ENCODE measurements at regions not wholly inside any gene's neighbourhood (a gene's known extent, or its start where the extent isn't known, plus 50 kb on each side); places are given as distances from the start of the nearest gene placed in this dataset.
"Not testable (repeated sequence)": the region's sequence is repeated elsewhere in the genome, so short reads cannot be mapped to it uniquely, and the experiment has no call there.

- H3K27me3 ChIP-seq (replicated peaks in 2 of 5; ENCODE audit: control insufficient read depth in 4 of 5, insufficient read depth in 5 of 5, low read length in 4 of 5): peaks cover 0 to 2% (median 0%) of the 10 kb centered on the region in 5 experiments
- peaks cover 0 to 2% (median 0%) of the 10 kb centered on the region in 5 experiments for H3K9me3 ChIP-seq (ENCODE audit: control extremely low read depth in 1 of 5, control insufficient read depth in 4 of 5, insufficient read depth in 2 of 5, low read depth in 1 of 5, low read length in 4 of 5)
- no peaks in the 10 kb centered on the region for H3K36me3 ChIP-seq (ENCODE audit: control insufficient read depth in 4 of 4, insufficient read depth in 4 of 4, low read length in 3 of 4)
- no peaks in the 10 kb centered on the region for H3K4me1 ChIP-seq (ENCODE audit: control extremely low read depth in 1 of 4, control insufficient read depth in 4 of 4, insufficient read depth in 4 of 4, low read length in 3 of 4)
- CTCF ChIA-PET: interaction anchor here (1.0 kb wide), 1 partner anchor 14 kb away, joined by 3 read pairs; no protein-coding TSS in a partner anchor
- no peak overlapping the region for H3K27ac ChIP-seq (ENCODE audit: insufficient read depth in 1 of 2, low read depth in 1 of 2, low read length in 2 of 2, poor library complexity in 1 of 2, severe bottlenecking in 2 of 2)
- H3K4me3 ChIP-seq (ENCODE audit: control insufficient read depth in 1 of 7, extremely low read depth in 1 of 7, insufficient read depth in 4 of 7, low read depth in 2 of 7, low read length in 6 of 7): no peak overlapping the region
- no peak for DNase-seq
- POLR2A ChIA-PET: no interaction called here
These were observed 83.3 kb upstream of the GORAB start for GRCh38 chr1:170448661-170449158.

DNA sequence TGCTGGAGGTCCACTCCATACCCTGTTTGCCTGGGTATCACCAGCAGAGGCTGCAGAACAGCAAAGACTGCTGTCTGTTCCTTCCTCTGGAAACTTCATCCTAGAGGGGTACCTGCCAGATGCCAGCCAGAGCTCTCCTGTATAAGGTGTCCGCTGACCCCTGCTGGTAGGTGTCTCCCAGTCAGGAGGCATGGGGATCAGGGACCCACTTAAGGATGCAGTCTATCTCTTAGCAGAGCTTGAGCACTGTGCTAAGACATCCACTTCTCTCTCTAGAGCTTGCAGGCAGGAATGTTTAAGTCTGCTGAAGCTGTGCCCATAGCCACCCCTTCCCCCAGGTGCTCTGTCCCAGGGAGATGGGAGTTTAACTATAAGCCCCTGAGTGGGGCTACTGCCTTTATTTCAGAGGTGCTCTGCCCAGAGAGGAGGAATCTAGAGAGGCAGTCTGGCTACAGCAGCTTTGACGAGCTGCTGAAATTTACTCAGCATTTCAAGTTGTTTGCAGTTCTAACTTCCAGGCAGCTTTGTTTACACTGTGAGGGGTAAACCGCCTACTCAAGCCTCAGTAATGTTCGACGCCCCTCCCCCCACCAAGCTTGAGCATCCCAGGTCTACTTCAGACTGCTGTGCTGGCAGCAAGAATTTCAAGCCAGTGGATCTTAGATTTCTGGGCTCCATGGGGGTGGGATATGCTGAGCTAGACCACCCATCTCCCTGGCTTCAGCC, 74.5 kb upstream of the GORAB start:
- CTCF ChIA-PET: interaction anchor here (0.6 kb wide), 1 partner anchor 201 kb away, joined by 3 read pairs; no protein-coding TSS in a partner anchor
- H3K27me3 ChIP-seq (replicated peaks in 2 of 5; ENCODE audit: control insufficient read depth in 4 of 5, insufficient read depth in 5 of 5, low read length in 4 of 5); H3K27ac ChIP-seq (ENCODE audit: insufficient read depth in 1 of 2, low read depth in 1 of 2, low read length in 2 of 2, poor library complexity in 1 of 2, severe bottlenecking in 2 of 2); H3K4me3 ChIP-seq (ENCODE audit: control insufficient read depth in 1 of 7, extremely low read depth in 1 of 7, insufficient read depth in 4 of 7, low read depth in 2 of 7, low read length in 6 of 7); DNase-seq; H3K9me3 ChIP-seq (ENCODE audit: control extremely low read depth in 1 of 5, control insufficient read depth in 4 of 5, insufficient read depth in 2 of 5, low read depth in 1 of 5, low read length in 4 of 5); H3K36me3 ChIP-seq (ENCODE audit: control insufficient read depth in 4 of 4, insufficient read depth in 4 of 4, low read length in 3 of 4); POLR2A ChIA-PET: not testable (repeated sequence)
- peaks cover 0 to 10% (median 6%) of the 10 kb centered on the region in 4 experiments for H3K4me1 ChIP-seq (ENCODE audit: control extremely low read depth in 1 of 4, control insufficient read depth in 4 of 4, insufficient read depth in 4 of 4, low read length in 3 of 4)
- WGBS (ENCODE audit: insufficient coverage): 83% methylated on average over 4 of the region's 5 CpGs

GRCh38 chr1:170460001-170460400, 72.0 kb upstream of the GORAB start:
- Histone ChIP-seq H3K27ac (ENCODE audit: insufficient read depth in 1 of 2, low read depth in 1 of 2, low read length in 2 of 2, poor library complexity in 1 of 2, severe bottlenecking in 2 of 2) (no peak overlapping the region), H3K27me3 (replicated peaks in 2 of 5; ENCODE audit: control insufficient read depth in 4 of 5, insufficient read depth in 5 of 5, low read length in 4 of 5) (no peaks in the 10 kb centered on the region), H3K9me3 (ENCODE audit: control extremely low read depth in 1 of 5, control insufficient read depth in 4 of 5, insufficient read depth in 2 of 5, low read depth in 1 of 5, low read length in 4 of 5) (peaks cover 0 to 3% (median 3%) of the 10 kb centered on the region in 5 experiments), H3K4me1 (ENCODE audit: control extremely low read depth in 1 of 4, control insufficient read depth in 4 of 4, insufficient read depth in 4 of 4, low read length in 3 of 4) (peaks cover 0 to 10% (median 6%) of the 10 kb centered on the region in 4 experiments), H3K4me3 (ENCODE audit: control insufficient read depth in 1 of 7, extremely low read depth in 1 of 7, insufficient read depth in 4 of 7, low read depth in 2 of 7, low read length in 6 of 7) (no peak overlapping the region), H3K36me3 (ENCODE audit: control insufficient read depth in 4 of 4, insufficient read depth in 4 of 4, low read length in 3 of 4) (no peaks in the 10 kb centered on the region)
- DNase-seq: no peak
- ChIA-PET POLR2A (no interaction called here), CTCF (no interaction called here)
- WGBS (ENCODE audit: insufficient coverage): no CpG with 5 or more reads among the region's 2 CpGs

DNA sequence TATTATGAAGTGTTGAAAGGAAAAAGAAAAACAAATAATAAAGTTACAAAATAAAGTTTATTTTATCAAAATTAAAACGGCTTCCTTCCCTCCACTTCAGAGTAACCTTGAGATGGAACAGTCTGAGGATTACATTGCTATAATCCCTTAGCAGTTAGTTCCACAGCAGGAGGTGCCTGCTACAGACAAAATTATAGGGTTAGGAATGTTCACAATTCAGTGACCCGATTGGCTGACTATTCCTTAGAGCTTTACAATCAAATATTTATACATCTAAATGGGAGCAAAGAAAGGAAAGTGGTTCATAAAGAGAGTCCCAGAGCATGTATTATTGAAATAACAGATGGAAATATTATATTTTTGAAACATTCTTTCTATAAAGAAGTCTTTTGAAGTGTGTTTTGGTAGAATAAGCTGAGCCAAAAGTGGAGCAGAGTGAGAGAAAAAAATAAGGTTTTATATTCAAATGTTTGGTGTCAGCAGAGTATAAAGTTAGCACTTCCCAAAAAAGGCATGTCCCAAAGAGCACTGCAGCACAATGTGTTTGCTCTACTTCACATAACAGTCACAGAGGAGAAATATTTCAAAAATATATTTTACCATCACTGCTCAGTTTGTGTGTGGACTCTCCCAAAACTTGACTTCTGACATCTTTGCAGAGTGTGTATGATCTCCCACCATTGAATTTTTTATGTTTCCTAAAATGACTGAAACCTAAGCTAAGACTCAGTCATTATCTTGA, 71.4 kb upstream of the GORAB start:
- peaks cover 0 to 10% (median 6%) of the 10 kb centered on the region in 4 experiments for H3K4me1 ChIP-seq (ENCODE audit: control extremely low read depth in 1 of 4, control insufficient read depth in 4 of 4, insufficient read depth in 4 of 4, low read length in 3 of 4)
- no peak for DNase-seq
- H3K4me3 ChIP-seq (ENCODE audit: control insufficient read depth in 1 of 7, extremely low read depth in 1 of 7, insufficient read depth in 4 of 7, low read depth in 2 of 7, low read length in 6 of 7): no peak overlapping the region
- H3K9me3 ChIP-seq (ENCODE audit: control extremely low read depth in 1 of 5, control insufficient read depth in 4 of 5, insufficient read depth in 2 of 5, low read depth in 1 of 5, low read length in 4 of 5): peaks cover 0 to 3% (median 3%) of the 10 kb centered on the region in 5 experiments
- H3K27ac ChIP-seq (ENCODE audit: insufficient read depth in 1 of 2, low read depth in 1 of 2, low read length in 2 of 2, poor library complexity in 1 of 2, severe bottlenecking in 2 of 2): no peak overlapping the region
- no CpG with 5 or more reads among the region's 2 CpGs for WGBS (ENCODE audit: insufficient coverage)
- no peaks in the 10 kb centered on the region for H3K36me3 ChIP-seq (ENCODE audit: control insufficient read depth in 4 of 4, insufficient read depth in 4 of 4, low read length in 3 of 4)
- H3K27me3 ChIP-seq (replicated peaks in 2 of 5; ENCODE audit: control insufficient read depth in 4 of 5, insufficient read depth in 5 of 5, low read length in 4 of 5): no peaks in the 10 kb centered on the region
- ChIA-PET POLR2A (no interaction called here), CTCF (no interaction called here)

DNA sequence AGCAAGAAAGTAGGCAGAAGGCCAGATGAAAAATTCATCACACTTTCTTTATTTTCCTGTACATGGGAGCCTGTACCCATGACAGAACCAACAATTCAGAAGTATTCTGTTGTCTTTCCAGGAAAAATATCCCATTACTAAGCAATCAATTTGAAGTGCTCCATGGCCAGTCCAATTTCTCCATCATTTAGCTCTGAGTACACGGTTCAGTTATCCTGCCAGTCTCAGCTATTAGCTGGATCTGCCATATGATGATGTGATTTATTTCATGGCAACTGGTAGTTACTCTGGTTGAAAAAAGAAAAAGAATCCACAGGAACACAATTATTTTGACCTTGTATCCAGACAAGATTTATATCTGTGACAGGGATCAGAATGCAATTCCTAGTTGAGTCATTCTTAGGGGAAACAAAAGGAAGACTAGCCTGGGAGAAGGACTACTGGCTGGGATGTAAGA, 70.6 kb upstream of the GORAB start:
- CTCF ChIA-PET: no interaction called here
- peaks cover 0 to 3% (median 3%) of the 10 kb centered on the region in 5 experiments for H3K9me3 ChIP-seq (ENCODE audit: control extremely low read depth in 1 of 5, control insufficient read depth in 4 of 5, insufficient read depth in 2 of 5, low read depth in 1 of 5, low read length in 4 of 5)
- H3K4me1 ChIP-seq (ENCODE audit: control extremely low read depth in 1 of 4, control insufficient read depth in 4 of 4, insufficient read depth in 4 of 4, low read length in 3 of 4): peaks cover 0 to 10% (median 6%) of the 10 kb centered on the region in 4 experiments
- no peaks in the 10 kb centered on the region for H3K27me3 ChIP-seq (replicated peaks in 2 of 5; ENCODE audit: control insufficient read depth in 4 of 5, insufficient read depth in 5 of 5, low read length in 4 of 5)
- DNase-seq: no peak
- POLR2A ChIA-PET: no interaction called here
- no peaks in the 10 kb centered on the region for H3K36me3 ChIP-seq (ENCODE audit: control insufficient read depth in 4 of 4, insufficient read depth in 4 of 4, low read length in 3 of 4)
- H3K4me3 ChIP-seq (ENCODE audit: control insufficient read depth in 1 of 7, extremely low read depth in 1 of 7, insufficient read depth in 4 of 7, low read depth in 2 of 7, low read length in 6 of 7): no peak overlapping the region
- no peak overlapping the region for H3K27ac ChIP-seq (ENCODE audit: insufficient read depth in 1 of 2, low read depth in 1 of 2, low read length in 2 of 2, poor library complexity in 1 of 2, severe bottlenecking in 2 of 2)
- WGBS (ENCODE audit: insufficient coverage): no CpG with 5 or more reads among the region's 1 CpG

DNA sequence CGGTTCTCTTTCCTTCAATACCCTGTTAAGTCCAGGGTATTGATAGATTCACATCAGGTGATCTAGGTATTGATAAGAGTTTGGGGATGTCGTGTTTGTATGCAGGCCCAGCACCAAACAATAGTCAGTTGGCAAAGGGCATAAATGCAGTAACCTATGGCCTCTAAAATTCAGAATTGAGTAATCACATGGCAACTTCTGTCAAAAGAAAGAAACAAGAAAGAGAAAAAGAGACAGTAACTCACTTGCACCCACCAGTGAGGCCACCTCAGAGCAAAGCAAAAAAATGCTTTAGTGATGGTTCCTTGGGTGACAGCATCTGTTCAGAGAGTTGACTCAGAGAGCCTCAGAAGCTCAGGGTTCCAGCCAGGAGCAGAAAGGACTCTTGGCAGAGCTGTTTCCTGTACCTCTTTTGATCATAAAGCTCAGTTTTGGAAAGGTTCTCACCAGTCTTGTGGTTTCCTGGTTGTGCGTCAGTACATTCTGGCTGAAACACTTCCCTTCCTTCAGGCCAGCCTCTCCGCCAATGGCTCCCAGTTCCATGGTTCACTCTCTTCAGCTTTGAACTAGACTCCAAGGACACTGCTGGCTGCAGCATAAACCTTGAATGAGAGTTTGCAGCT, 70.1 kb upstream of the GORAB start:
- H3K36me3 ChIP-seq (ENCODE audit: control insufficient read depth in 4 of 4, insufficient read depth in 4 of 4, low read length in 3 of 4): no peaks in the 10 kb centered on the region
- no peaks in the 10 kb centered on the region for H3K27me3 ChIP-seq (replicated peaks in 2 of 5; ENCODE audit: control insufficient read depth in 4 of 5, insufficient read depth in 5 of 5, low read length in 4 of 5)
- no peak overlapping the region for H3K27ac ChIP-seq (ENCODE audit: insufficient read depth in 1 of 2, low read depth in 1 of 2, low read length in 2 of 2, poor library complexity in 1 of 2, severe bottlenecking in 2 of 2)
- no peak overlapping the region for H3K4me3 ChIP-seq (ENCODE audit: control insufficient read depth in 1 of 7, extremely low read depth in 1 of 7, insufficient read depth in 4 of 7, low read depth in 2 of 7, low read length in 6 of 7)
- ChIA-PET POLR2A (no interaction called here), CTCF (no interaction called here)
- H3K4me1 ChIP-seq (ENCODE audit: control extremely low read depth in 1 of 4, control insufficient read depth in 4 of 4, insufficient read depth in 4 of 4, low read length in 3 of 4): peaks cover 0 to 10% (median 6%) of the 10 kb centered on the region in 4 experiments
- 0% methylated on average over 2 of the region's 4 CpGs for WGBS (ENCODE audit: insufficient coverage)
- peaks cover 0 to 3% (median 3%) of the 10 kb centered on the region in 5 experiments for H3K9me3 ChIP-seq (ENCODE audit: control extremely low read depth in 1 of 5, control insufficient read depth in 4 of 5, insufficient read depth in 2 of 5, low read depth in 1 of 5, low read length in 4 of 5)
- peak; percentile 12 to 52 (median 48) for DNase-seq
